NCI-H1105 (cell line): ENCODE measurements at regions not wholly inside any gene's neighbourhood (a gene's known extent, or its start where the extent isn't known, plus 50 kb on each side); places are given as distances from the start of the nearest gene placed in this dataset.

Source experiments
- DNase-seq: peaks from one replicate; lab custom pipeline; 2025; lab: John Stamatoyannopoulos, UW

GRCh38 chr14:104425763-104426646 lies 153.6 kb upstream of the C14orf180 start:
- DNase-seq: no peak

GRCh38 chr14:104427131-104427851 lies 152.3 kb upstream of the C14orf180 start:
- DNase-seq: no peak

GRCh38 chr14:104428333-104428851 lies 151.2 kb upstream of the C14orf180 start:
- DNase-seq: no peak

GRCh38 chr14:104428860-104429259 lies 150.7 kb upstream of the C14orf180 start:
- DNase-seq: no peak

GRCh38 chr14:104429291-104429861 lies 150.2 kb upstream of the C14orf180 start:
- DNase-seq: no peak

GRCh38 chr14:104431351-104431928 lies 148.1 kb upstream of the C14orf180 start:
- DNase-seq: no peak

- no peak for DNase-seq
These were observed 147.5 kb upstream of the C14orf180 start for GRCh38 chr14:104431929-104432541.

GRCh38 chr14:104432611-104433231 lies 146.8 kb upstream of the C14orf180 start:
- no peak for DNase-seq

- DNase-seq: no peak
These were observed 146.0 kb upstream of the C14orf180 start for GRCh38 chr14:104433401-104434213.

- DNase-seq: no peak
These were observed 145.1 kb upstream of the C14orf180 start for GRCh38 chr14:104434214-104435076.

GRCh38 chr14:104435147-104436046 lies 144.2 kb upstream of the C14orf180 start:
- DNase-seq: no peak

- no peak for DNase-seq
These were observed 143.4 kb upstream of the C14orf180 start for GRCh38 chr14:104436047-104436591.

- peak; percentile 89 for DNase-seq
These were observed 142.5 kb upstream of the C14orf180 start for GRCh38 chr14:104436741-104437701.

- no peak for DNase-seq
These were observed 141.9 kb upstream of the C14orf180 start for GRCh38 chr14:104437703-104438102.

- DNase-seq: no peak
These were observed 141.2 kb upstream of the C14orf180 start for GRCh38 chr14:104438166-104438887.

- DNase-seq: no peak
These were observed 139.9 kb upstream of the C14orf180 start for GRCh38 chr14:104439625-104440024.
